ENCODE measurements at regions not wholly inside any gene's neighbourhood (a gene's known extent, or its start where the extent isn't known, plus 50 kb on each side); places are given as distances from the start of the nearest gene placed in this dataset.
"Not testable (repeated sequence)": the region's sequence is repeated elsewhere in the genome, so short reads cannot be mapped to it uniquely, and the experiment has no call there.

DNA sequence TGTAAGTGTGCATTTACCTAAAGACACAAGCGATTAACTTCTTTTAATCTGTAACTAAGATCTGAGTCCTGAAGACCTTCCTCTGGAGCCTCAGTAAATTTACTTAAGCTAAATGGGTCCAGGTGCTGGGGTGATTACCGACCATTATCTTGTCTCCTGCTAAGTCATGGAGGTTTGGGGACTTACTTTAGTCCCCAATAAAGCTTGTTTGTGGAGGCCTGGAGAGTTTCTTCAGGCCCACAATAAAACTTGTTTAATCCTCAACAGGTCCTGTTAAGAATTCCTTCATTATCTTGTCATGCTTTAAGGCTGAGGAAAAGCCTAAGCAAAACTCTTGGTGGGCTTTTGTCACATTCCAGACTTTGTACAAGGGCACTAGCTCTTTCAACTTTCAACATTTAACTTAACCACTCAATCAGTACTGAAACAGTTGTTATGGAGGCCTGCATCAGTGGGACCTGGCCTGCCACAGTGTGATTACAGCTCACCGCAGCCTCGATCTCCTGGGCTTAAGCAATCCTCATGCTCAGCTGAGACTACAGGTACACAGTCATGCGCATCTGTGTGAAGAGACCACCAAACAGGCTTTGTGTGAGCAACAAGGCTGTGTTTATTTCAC is 84.0 kb downstream of the FMO4 start:
- no peaks in the 10 kb centered on the region for H3K36me3 Mint-ChIP-seq
- ChIA-PET CTCF (no interaction called here), POLR2A (no interaction called here)
- H3K4me3 Mint-ChIP-seq: no peak overlapping the region
- no peak for DNase-seq
- no peaks in the 10 kb centered on the region for H3K27me3 Mint-ChIP-seq
- no peaks in the 10 kb centered on the region for H3K4me1 Mint-ChIP-seq (ENCODE audit: low read depth)
- H3K9me3 Mint-ChIP-seq: no peaks in the 10 kb centered on the region
- intact Hi-C loops (cut with micrococcal nuclease): no loop called here
- H3K27ac Mint-ChIP-seq: no peak overlapping the region

DNA sequence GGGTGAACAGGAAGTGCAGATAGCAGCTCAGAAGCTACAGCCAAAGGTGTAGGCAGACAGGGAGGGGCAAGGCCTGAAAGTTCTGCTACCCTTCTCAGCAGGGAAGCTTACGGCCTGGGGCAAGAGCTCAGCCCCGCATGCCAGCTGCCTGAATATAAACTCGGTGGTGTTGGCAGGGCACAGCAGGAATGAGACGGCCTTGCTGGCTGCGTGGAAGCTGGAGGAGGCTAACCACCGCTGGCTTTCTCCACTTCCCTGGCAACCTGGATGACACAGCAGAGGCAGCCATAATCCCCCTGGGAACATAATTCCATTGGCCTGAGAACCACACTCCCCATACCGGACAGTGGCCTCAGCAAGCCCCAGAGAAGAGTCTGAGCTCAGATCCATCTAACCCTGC is 81.9 kb upstream of the PRRC2C start:
- no peak overlapping the region for H3K27ac Mint-ChIP-seq
- DNase-seq: no peak
- CTCF ChIA-PET: no interaction called here
- peaks cover 13% of the 10 kb centered on the region for H3K9me3 Mint-ChIP-seq
- intact Hi-C loops (cut with micrococcal nuclease): no loop called here
- H3K27me3 Mint-ChIP-seq: no peaks in the 10 kb centered on the region
- H3K4me1 Mint-ChIP-seq (ENCODE audit: low read depth): no peaks in the 10 kb centered on the region
- no peak overlapping the region for H3K4me3 Mint-ChIP-seq
- H3K36me3 Mint-ChIP-seq: peaks cover 2% of the 10 kb centered on the region
- POLR2A ChIA-PET: no interaction called here

DNA sequence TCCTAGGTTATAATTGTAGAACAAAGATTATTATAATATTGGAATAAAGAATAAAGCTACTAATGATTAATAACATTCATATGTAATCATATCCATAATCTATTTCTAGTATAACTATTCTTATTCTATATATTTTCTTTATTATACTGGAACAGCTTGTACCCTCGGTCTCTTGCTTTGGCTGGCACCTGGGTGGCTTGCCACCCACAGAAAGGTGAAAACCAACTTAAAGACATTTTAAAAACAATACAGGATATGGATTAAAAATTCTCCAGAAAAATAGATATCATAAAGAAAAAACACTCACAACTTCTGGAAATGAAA is 80.0 kb upstream of the PRRC2C start:
- no peak overlapping the region for H3K4me3 Mint-ChIP-seq
- no peak for DNase-seq
- ChIA-PET POLR2A (no interaction called here), CTCF (no interaction called here)
- peaks cover 13% of the 10 kb centered on the region for H3K9me3 Mint-ChIP-seq
- H3K4me1 Mint-ChIP-seq (ENCODE audit: low read depth): no peaks in the 10 kb centered on the region
- H3K27me3 Mint-ChIP-seq: no peaks in the 10 kb centered on the region
- intact Hi-C loops (cut with micrococcal nuclease): no loop called here
- peaks cover 2% of the 10 kb centered on the region for H3K36me3 Mint-ChIP-seq
- H3K27ac Mint-ChIP-seq: no peak overlapping the region

DNA sequence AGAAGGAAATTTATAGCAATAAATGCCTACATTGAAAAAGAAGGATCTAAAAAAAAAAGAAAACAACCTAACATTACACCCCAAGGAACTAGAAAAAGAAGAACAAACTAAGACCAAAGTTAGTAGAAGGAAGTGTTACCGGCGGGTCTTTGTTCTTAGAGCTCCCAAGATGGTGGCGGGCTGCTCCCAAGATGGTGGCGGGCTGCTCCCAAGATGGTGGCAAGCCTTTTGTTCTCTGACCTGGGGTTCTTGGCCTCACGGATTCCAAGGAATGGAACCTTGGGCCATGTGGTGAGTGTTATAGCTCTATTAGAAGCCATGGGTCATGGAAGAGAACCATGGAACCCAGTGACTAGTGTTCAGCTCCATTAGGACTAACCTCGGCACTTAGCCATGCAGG is 71.8 kb upstream of the PRRC2C start:
- H3K27me3 Mint-ChIP-seq; POLR2A ChIA-PET; H3K27ac Mint-ChIP-seq; CTCF ChIA-PET; H3K4me1 Mint-ChIP-seq (ENCODE audit: low read depth); H3K36me3 Mint-ChIP-seq; DNase-seq; intact Hi-C loops (cut with micrococcal nuclease); H3K4me3 Mint-ChIP-seq; H3K9me3 Mint-ChIP-seq: not testable (repeated sequence)

DNA sequence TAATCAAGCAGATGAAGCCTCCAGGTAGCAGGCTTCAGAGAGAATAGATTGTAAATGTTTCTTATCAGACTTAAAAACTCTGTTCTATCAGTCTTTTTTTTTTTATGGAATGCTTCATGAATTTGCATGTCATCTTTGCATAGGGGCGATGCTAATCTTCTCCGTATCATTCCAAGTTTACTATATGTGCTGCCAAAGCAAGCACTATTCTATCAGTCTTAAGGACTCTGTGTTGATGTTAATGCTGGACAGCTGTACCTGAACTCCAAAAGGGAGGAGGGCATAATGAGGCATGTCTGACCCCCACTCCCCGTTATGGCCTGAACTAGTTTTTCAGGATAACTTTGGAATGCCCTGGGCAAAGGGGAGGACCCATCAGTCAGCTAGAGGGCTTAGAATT is 66.8 kb upstream of the PRRC2C start:
- no peak overlapping the region for H3K27ac Mint-ChIP-seq
- no peak overlapping the region for H3K4me3 Mint-ChIP-seq
- intact Hi-C loops (cut with micrococcal nuclease): no loop called here
- POLR2A ChIA-PET: no interaction called here
- no peak for DNase-seq
- H3K4me1 Mint-ChIP-seq (ENCODE audit: low read depth): peaks cover 31% of the 10 kb centered on the region
- H3K9me3 Mint-ChIP-seq: peaks cover 7% of the 10 kb centered on the region
- H3K27me3 Mint-ChIP-seq: no peaks in the 10 kb centered on the region
- CTCF ChIA-PET: no interaction called here
- no peaks in the 10 kb centered on the region for H3K36me3 Mint-ChIP-seq

DNA sequence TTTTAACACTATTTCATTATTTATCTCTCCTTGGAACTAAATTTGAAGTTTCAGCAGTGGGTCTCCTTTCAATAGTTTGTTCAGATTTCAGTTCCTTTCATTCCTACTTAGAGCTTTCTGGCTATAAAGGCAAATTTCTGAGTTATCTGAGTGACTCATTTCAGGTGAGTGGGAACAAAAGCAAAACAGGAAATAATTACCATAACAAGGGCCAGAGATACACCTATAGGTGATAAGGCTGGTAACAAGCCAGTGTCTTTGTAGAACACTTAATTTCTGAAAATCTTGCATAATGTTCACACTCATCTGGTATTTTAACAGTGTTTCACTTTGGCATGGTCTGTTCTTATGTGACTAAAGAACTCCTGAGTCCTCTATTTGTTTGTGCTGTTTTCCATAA is 64.5 kb upstream of the PRRC2C start:
- no peak for DNase-seq
- Mint-ChIP-seq H3K4me1 (ENCODE audit: low read depth) (peaks cover 31% of the 10 kb centered on the region), H3K27me3 (no peaks in the 10 kb centered on the region), H3K27ac (peak overlapping the region; percentile 79), H3K36me3 (no peaks in the 10 kb centered on the region), H3K9me3 (peaks cover 4% of the 10 kb centered on the region), H3K4me3 (no peak overlapping the region)
- ChIA-PET CTCF (interaction anchor here (0.7 kb wide), 1 partner anchor 64 kb away, joined by 4 read pairs; no protein-coding TSS in a partner anchor), POLR2A (no interaction called here)
- intact Hi-C loops (cut with micrococcal nuclease): loop anchor here (2.0 to 5.0 kb wide), 3 partner anchors 14 to 109 kb away; partner anchors contain the start of genes FMO4 and PRRC2C

DNA sequence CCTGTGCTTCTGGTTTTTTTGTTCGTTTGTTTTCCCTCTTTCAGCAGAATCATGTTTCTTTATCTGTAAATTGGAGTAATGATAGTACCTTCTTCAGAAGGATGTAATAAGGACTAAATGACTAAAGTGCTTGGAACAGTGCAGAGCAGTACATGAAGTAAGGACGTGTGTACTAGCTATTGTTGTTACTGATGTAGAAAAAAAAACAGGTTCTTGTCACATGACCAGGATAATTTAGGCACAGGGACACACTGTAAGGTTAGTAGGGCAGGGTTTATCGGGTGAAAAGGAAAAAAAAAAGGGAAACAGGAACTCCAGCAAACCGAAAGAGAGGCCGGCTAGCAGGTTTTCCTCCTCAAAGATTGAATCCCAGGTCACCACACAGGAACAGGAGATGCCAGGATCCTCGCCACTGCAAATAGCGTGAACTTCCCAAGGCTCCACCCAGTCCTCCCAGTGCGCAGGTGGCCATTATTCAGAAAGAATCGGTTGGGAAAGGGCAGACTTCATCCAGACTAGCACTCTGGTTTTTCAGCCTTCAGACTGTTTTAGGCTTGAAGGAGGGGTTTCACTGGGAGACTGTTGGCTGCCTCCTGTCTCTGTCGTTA is 63.8 kb upstream of the PRRC2C start:
- no peak for DNase-seq
- CTCF ChIA-PET: interaction anchor here (0.7 kb wide), 1 partner anchor 63 kb away, joined by 4 read pairs; no protein-coding TSS in a partner anchor
- H3K27ac Mint-ChIP-seq: peak overlapping the region; percentile 30
- H3K36me3 Mint-ChIP-seq: no peaks in the 10 kb centered on the region
- POLR2A ChIA-PET: no interaction called here
- H3K4me3 Mint-ChIP-seq: no peak overlapping the region
- H3K4me1 Mint-ChIP-seq (ENCODE audit: low read depth): peaks cover 31% of the 10 kb centered on the region
- intact Hi-C loops (cut with micrococcal nuclease): loop anchor here (2.0 to 5.0 kb wide), 3 partner anchors 13 to 109 kb away; partner anchors contain the start of genes FMO4 and PRRC2C
- peaks cover 4% of the 10 kb centered on the region for H3K9me3 Mint-ChIP-seq
- no peaks in the 10 kb centered on the region for H3K27me3 Mint-ChIP-seq

DNA sequence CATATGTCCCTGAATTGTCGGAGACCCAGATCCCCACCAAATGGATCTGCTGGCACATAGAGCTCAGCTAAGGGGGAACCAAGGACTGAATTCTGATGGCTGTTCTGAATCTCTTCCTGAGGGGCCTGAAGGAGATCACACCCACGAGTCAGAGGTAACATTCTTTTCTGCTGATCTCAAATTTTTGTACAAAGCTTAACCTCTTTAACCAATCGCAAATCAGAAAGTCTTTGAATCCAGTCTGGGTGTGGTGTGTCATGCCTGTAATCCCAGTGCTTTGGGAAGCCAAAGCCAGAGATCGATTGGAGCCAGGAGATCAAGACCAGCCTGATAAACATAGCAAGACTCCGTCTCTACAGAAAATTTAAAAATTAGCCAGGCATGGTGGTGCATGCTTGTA is 62.8 kb upstream of the PRRC2C start:
- H3K4me1 Mint-ChIP-seq (ENCODE audit: low read depth): peaks cover 31% of the 10 kb centered on the region
- DNase-seq: no peak
- no peak overlapping the region for H3K4me3 Mint-ChIP-seq
- H3K36me3 Mint-ChIP-seq: no peaks in the 10 kb centered on the region
- ChIA-PET POLR2A (no interaction called here), CTCF (no interaction called here)
- intact Hi-C loops (cut with micrococcal nuclease): loop anchor here (5.0 kb wide), 2 partner anchors 65 to 110 kb away; partner anchors contain the start of genes FMO4 and PRRC2C
- no peaks in the 10 kb centered on the region for H3K27me3 Mint-ChIP-seq
- no peak overlapping the region for H3K27ac Mint-ChIP-seq
- H3K9me3 Mint-ChIP-seq: no peaks in the 10 kb centered on the region

DNA sequence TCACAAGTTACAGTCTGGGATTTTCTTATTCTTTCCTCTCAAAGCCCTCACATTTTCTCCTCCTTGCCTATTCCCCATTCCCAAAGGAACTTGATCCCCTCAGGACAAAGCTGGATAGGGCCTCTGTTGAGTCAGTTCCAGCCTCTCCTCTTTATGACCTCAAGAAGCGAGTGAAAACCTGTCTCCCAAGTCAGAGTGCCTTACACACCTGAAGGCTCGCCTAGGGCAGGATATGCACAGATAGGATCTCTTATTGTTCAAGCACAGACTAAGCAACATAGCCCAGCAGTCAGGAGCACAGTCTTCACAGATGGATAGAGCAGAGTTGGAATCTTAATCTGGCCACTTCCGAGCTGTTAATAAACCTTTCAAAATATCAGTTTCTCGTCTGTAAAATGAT is 60.8 kb upstream of the PRRC2C start:
- ChIA-PET CTCF (no interaction called here), POLR2A (no interaction called here)
- intact Hi-C loops (cut with micrococcal nuclease): loop anchor here (5.0 kb wide), 2 partner anchors 63 to 112 kb away; partner anchors contain the start of genes FMO4 and PRRC2C
- no peaks in the 10 kb centered on the region for H3K27me3 Mint-ChIP-seq
- H3K4me1 Mint-ChIP-seq (ENCODE audit: low read depth): peaks cover 27% of the 10 kb centered on the region
- H3K36me3 Mint-ChIP-seq: no peaks in the 10 kb centered on the region
- no peak overlapping the region for H3K4me3 Mint-ChIP-seq
- no peak overlapping the region for H3K27ac Mint-ChIP-seq
- H3K9me3 Mint-ChIP-seq: peaks cover 6% of the 10 kb centered on the region
- DNase-seq: no peak

DNA sequence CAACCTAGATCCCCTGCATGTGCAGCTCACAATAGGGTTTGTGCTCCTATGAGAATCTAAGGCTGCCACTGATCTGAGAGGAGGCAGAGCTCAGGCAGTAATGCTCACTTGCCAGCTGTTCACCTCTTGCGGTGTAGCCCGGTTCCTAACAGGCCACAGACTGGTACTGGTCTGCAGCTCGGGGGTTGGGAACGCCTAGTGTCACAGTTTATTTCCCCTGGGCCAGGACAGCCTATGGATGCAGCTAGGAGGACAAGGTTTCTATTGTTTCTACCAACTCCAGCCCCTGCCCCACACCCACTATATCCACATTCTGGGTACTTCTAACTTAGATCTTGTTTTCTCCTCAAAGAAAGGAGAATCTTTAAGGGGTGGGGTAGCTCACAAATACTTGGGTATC is 58.7 kb upstream of the PRRC2C start:
- Mint-ChIP-seq H3K4me3 (no peak overlapping the region), H3K9me3 (peaks cover 12% of the 10 kb centered on the region), H3K27me3 (no peaks in the 10 kb centered on the region), H3K27ac (no peak overlapping the region), H3K4me1 (ENCODE audit: low read depth) (peaks cover 5% of the 10 kb centered on the region), H3K36me3 (no peaks in the 10 kb centered on the region)
- intact Hi-C loops (cut with micrococcal nuclease): no loop called here
- DNase-seq: no peak
- ChIA-PET CTCF (no interaction called here), POLR2A (no interaction called here)

DNA sequence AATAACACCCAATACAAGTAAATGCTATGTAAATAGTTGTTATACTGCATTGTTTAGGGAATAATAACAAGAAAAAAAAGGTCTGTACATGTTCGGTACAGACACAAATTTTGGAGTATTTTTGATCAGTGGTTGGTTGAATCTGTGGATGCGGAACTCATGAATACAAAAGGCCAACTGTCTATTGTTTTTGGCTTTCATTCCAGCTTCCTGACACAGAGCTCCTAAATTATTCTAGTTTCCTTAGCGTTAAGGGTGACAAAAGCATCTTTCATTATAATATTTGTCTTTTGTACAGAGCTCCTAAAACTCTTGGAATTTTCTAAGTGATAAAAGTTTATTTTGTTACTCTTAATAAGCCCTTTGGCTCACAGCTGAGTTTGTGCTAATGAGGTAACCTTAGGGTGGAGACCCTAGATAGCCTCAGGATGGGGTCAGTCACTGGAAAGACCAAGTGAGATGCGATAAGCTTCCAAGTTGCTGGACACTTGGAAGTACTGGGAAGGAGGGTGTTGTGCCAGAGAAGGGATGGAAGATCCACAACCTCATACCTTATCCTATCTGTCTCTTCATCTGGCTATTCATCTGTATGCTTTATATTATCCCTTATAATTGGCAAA is 57.4 kb upstream of the PRRC2C start:
- ChIA-PET POLR2A (no interaction called here), CTCF (no interaction called here)
- Mint-ChIP-seq H3K4me3 (no peak overlapping the region), H3K36me3 (no peaks in the 10 kb centered on the region), H3K9me3 (peaks cover 12% of the 10 kb centered on the region), H3K27ac (no peak overlapping the region), H3K4me1 (ENCODE audit: low read depth) (no peaks in the 10 kb centered on the region), H3K27me3 (no peaks in the 10 kb centered on the region)
- no peak for DNase-seq
- intact Hi-C loops (cut with micrococcal nuclease): no loop called here

DNA sequence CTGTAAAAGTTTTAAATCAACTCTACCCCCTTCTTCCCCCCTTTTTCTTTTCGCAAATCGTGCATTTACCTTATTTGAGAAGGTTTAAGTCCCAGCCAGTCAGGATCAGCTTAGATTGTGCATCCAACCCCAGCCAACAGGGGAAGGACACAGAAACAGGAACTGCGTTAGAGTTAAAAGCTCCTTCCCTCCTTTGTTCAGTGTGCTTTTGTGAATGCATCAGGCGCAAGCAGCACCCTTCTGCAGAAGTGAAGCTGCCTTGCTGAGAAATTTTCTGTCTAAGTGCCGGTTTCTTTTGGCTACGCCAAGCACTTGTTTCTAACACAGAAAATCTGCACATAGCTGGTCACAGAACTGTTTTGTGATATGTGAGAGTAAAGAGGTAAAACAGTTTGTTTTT is 56.2 kb upstream of the PRRC2C start:
- Mint-ChIP-seq H3K4me3 (no peak overlapping the region), H3K36me3 (no peaks in the 10 kb centered on the region), H3K27me3 (no peaks in the 10 kb centered on the region), H3K9me3 (peaks cover 12% of the 10 kb centered on the region), H3K27ac (no peak overlapping the region), H3K4me1 (ENCODE audit: low read depth) (peaks cover 4% of the 10 kb centered on the region)
- DNase-seq: no peak
- CTCF ChIA-PET: no interaction called here
- intact Hi-C loops (cut with micrococcal nuclease): no loop called here
- POLR2A ChIA-PET: no interaction called here

DNA sequence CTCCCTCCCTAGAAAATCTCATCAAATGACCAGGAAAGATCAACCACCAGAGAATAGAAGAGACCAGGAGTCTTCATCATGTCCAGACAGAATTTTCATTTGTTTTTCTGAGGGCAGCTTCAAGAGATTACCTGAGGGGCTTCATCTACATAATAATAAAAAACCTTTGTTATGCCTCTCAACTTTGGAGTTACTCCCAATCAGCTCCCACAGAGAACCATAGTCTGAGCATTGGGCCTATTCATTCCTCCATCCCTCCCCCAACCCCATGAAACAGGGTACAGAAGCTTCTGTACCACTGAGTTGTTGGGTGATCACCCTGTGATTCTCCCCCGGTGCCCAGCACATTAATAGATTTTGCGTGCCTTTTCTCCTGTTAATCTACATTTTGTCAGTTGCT is 53.3 kb upstream of the PRRC2C start:
- no peaks in the 10 kb centered on the region for H3K27me3 Mint-ChIP-seq
- no peaks in the 10 kb centered on the region for H3K36me3 Mint-ChIP-seq
- no peak overlapping the region for H3K4me3 Mint-ChIP-seq
- no peak for DNase-seq
- peaks cover 12% of the 10 kb centered on the region for H3K9me3 Mint-ChIP-seq
- peaks cover 14% of the 10 kb centered on the region for H3K4me1 Mint-ChIP-seq (ENCODE audit: low read depth)
- POLR2A ChIA-PET: no interaction called here
- CTCF ChIA-PET: interaction anchor here (0.6 kb wide), 1 partner anchor 293 kb away, joined by 3 read pairs; no protein-coding TSS in a partner anchor
- intact Hi-C loops (cut with micrococcal nuclease): no loop called here
- no peak overlapping the region for H3K27ac Mint-ChIP-seq

Measured in activated CD4-positive, alpha-beta memory T cell treated with anti-CD3 and anti-CD28 coated beads for 36 hours (primary cell).